ENCODE measurements at regions not wholly inside any gene's neighbourhood (a gene's known extent, or its start where the extent isn't known, plus 50 kb on each side); places are given as distances from the start of the nearest gene placed in this dataset.

- Histone ChIP-seq H3K36me3 (ENCODE audit: control insufficient read depth, insufficient read depth, low read length) (no peaks in the 10 kb centered on the region), H3K27ac (ENCODE audit: insufficient read depth, low read depth, low read length, poor library complexity, severe bottlenecking) (no peak overlapping the region), H3K9me3 (ENCODE audit: control insufficient read depth, low read length) (no peaks in the 10 kb centered on the region), H3K4me1 (ENCODE audit: control insufficient read depth, insufficient read depth, low read length) (peaks cover 4% of the 10 kb centered on the region), H3K4me3 (ENCODE audit: insufficient read depth, low read depth, low read length) (no peak overlapping the region), H3K27me3 (ENCODE audit: control insufficient read depth, insufficient read depth, low read length, poor library complexity, severe bottlenecking) (no peaks in the 10 kb centered on the region)
- 89 to 91% methylated on average over 3 of the region's 3 CpGs for WGBS, 2 experiments
Measured at GRCh38 chr5:57825031-57825686, 342.5 kb upstream of the ACTBL2 start.

- no peaks in the 10 kb centered on the region for H3K36me3 ChIP-seq (ENCODE audit: control insufficient read depth, insufficient read depth, low read length)
- H3K9me3 ChIP-seq (ENCODE audit: control insufficient read depth, low read length) = no peaks in the 10 kb centered on the region
- H3K27me3 ChIP-seq (ENCODE audit: control insufficient read depth, insufficient read depth, low read length, poor library complexity, severe bottlenecking) = no peaks in the 10 kb centered on the region
- no peak overlapping the region for H3K4me3 ChIP-seq (ENCODE audit: insufficient read depth, low read depth, low read length)
- H3K4me1 ChIP-seq (ENCODE audit: control insufficient read depth, insufficient read depth, low read length) = peaks cover 4% of the 10 kb centered on the region
- no peak overlapping the region for H3K27ac ChIP-seq (ENCODE audit: insufficient read depth, low read depth, low read length, poor library complexity, severe bottlenecking)
- 95 to 96% methylated on average over 2 of the region's 2 CpGs for WGBS, 2 experiments
Measured at GRCh38 chr5:57824623-57825022, 342.0 kb upstream of the ACTBL2 start.

GRCh38 chr5:57824047-57824446 is 341.4 kb upstream of the ACTBL2 start:
- no peaks in the 10 kb centered on the region for H3K27me3 ChIP-seq (ENCODE audit: control insufficient read depth, insufficient read depth, low read length, poor library complexity, severe bottlenecking)
- H3K36me3 ChIP-seq (ENCODE audit: control insufficient read depth, insufficient read depth, low read length) = no peaks in the 10 kb centered on the region
- H3K4me1 ChIP-seq (ENCODE audit: control insufficient read depth, insufficient read depth, low read length) = peaks cover 4% of the 10 kb centered on the region
- H3K9me3 ChIP-seq (ENCODE audit: control insufficient read depth, low read length) = no peaks in the 10 kb centered on the region
- H3K4me3 ChIP-seq (ENCODE audit: insufficient read depth, low read depth, low read length) = no peak overlapping the region
- H3K27ac ChIP-seq (ENCODE audit: insufficient read depth, low read depth, low read length, poor library complexity, severe bottlenecking) = no peak overlapping the region
- 83 to 96% methylated on average over 1 to 2 of the region's 2 CpGs for WGBS, 2 experiments

GRCh38 chr5:57822651-57823050 is 340.0 kb upstream of the ACTBL2 start:
- WGBS, 2 experiments = 80 to 94% methylated on average over 5 of the region's 5 CpGs
- H3K27ac ChIP-seq (ENCODE audit: insufficient read depth, low read depth, low read length, poor library complexity, severe bottlenecking) = no peak overlapping the region
- no peaks in the 10 kb centered on the region for H3K27me3 ChIP-seq (ENCODE audit: control insufficient read depth, insufficient read depth, low read length, poor library complexity, severe bottlenecking)

GRCh38 chr5:57818397-57818796 is 335.8 kb upstream of the ACTBL2 start:
- no peaks in the 10 kb centered on the region for H3K36me3 ChIP-seq (ENCODE audit: control insufficient read depth, insufficient read depth, low read length)
- H3K4me1 ChIP-seq (ENCODE audit: control insufficient read depth, insufficient read depth, low read length) = no peaks in the 10 kb centered on the region
- no peaks in the 10 kb centered on the region for H3K27me3 ChIP-seq (ENCODE audit: control insufficient read depth, insufficient read depth, low read length, poor library complexity, severe bottlenecking)
- no peak overlapping the region for H3K27ac ChIP-seq (ENCODE audit: insufficient read depth, low read depth, low read length, poor library complexity, severe bottlenecking)
- H3K9me3 ChIP-seq (ENCODE audit: control insufficient read depth, low read length) = no peaks in the 10 kb centered on the region
- H3K4me3 ChIP-seq (ENCODE audit: insufficient read depth, low read depth, low read length) = no peak overlapping the region

More at GRCh38 chr5:57822651-57823050, 340.0 kb upstream of the ACTBL2 start:
- Histone ChIP-seq H3K4me3 (ENCODE audit: insufficient read depth, low read depth, low read length) (no peak overlapping the region), H3K9me3 (ENCODE audit: control insufficient read depth, low read length) (no peaks in the 10 kb centered on the region), H3K36me3 (ENCODE audit: control insufficient read depth, insufficient read depth, low read length) (no peaks in the 10 kb centered on the region), H3K4me1 (ENCODE audit: control insufficient read depth, insufficient read depth, low read length) (peaks cover 4% of the 10 kb centered on the region)

- Histone ChIP-seq H3K4me1 (ENCODE audit: control insufficient read depth, insufficient read depth, low read length) (no peaks in the 10 kb centered on the region), H3K36me3 (ENCODE audit: control insufficient read depth, insufficient read depth, low read length) (no peaks in the 10 kb centered on the region), H3K9me3 (ENCODE audit: control insufficient read depth, low read length) (no peaks in the 10 kb centered on the region), H3K27ac (ENCODE audit: insufficient read depth, low read depth, low read length, poor library complexity, severe bottlenecking) (no peak overlapping the region), H3K4me3 (ENCODE audit: insufficient read depth, low read depth, low read length) (no peak overlapping the region), H3K27me3 (ENCODE audit: control insufficient read depth, insufficient read depth, low read length, poor library complexity, severe bottlenecking) (no peaks in the 10 kb centered on the region)
- 93 to 97% methylated on average over 3 of the region's 3 CpGs for WGBS, 2 experiments
Measured at GRCh38 chr5:57817924-57818323, 335.3 kb upstream of the ACTBL2 start.

GRCh38 chr5:57817001-57817453 is 334.4 kb upstream of the ACTBL2 start:
- no peaks in the 10 kb centered on the region for H3K9me3 ChIP-seq (ENCODE audit: control insufficient read depth, low read length)
- no peak overlapping the region for H3K4me3 ChIP-seq (ENCODE audit: insufficient read depth, low read depth, low read length)
- no peaks in the 10 kb centered on the region for H3K4me1 ChIP-seq (ENCODE audit: control insufficient read depth, insufficient read depth, low read length)
- 86 to 90% methylated on average over 2 of the region's 2 CpGs for WGBS, 2 experiments
- H3K36me3 ChIP-seq (ENCODE audit: control insufficient read depth, insufficient read depth, low read length) = no peaks in the 10 kb centered on the region
- H3K27ac ChIP-seq (ENCODE audit: insufficient read depth, low read depth, low read length, poor library complexity, severe bottlenecking) = no peak overlapping the region
- H3K27me3 ChIP-seq (ENCODE audit: control insufficient read depth, insufficient read depth, low read length, poor library complexity, severe bottlenecking) = no peaks in the 10 kb centered on the region

- H3K9me3 ChIP-seq (ENCODE audit: control insufficient read depth, low read length) = no peaks in the 10 kb centered on the region
Measured at GRCh38 chr5:57816108-57816507, 333.5 kb upstream of the ACTBL2 start.

GRCh38 chr5:57805732-57806131 is 323.1 kb upstream of the ACTBL2 start:
- WGBS, 2 experiments = 89% methylated on average over 1 of the region's 1 CpG
- Histone ChIP-seq H3K4me3 (ENCODE audit: insufficient read depth, low read depth, low read length) (no peak overlapping the region), H3K36me3 (ENCODE audit: control insufficient read depth, insufficient read depth, low read length) (no peaks in the 10 kb centered on the region), H3K27ac (ENCODE audit: insufficient read depth, low read depth, low read length, poor library complexity, severe bottlenecking) (no peak overlapping the region), H3K9me3 (ENCODE audit: control insufficient read depth, low read length) (no peaks in the 10 kb centered on the region), H3K4me1 (ENCODE audit: control insufficient read depth, insufficient read depth, low read length) (no peaks in the 10 kb centered on the region), H3K27me3 (ENCODE audit: control insufficient read depth, insufficient read depth, low read length, poor library complexity, severe bottlenecking) (no peaks in the 10 kb centered on the region)

More at GRCh38 chr5:57816108-57816507, 333.5 kb upstream of the ACTBL2 start:
- Histone ChIP-seq H3K4me3 (ENCODE audit: insufficient read depth, low read depth, low read length) (no peak overlapping the region), H3K27ac (ENCODE audit: insufficient read depth, low read depth, low read length, poor library complexity, severe bottlenecking) (no peak overlapping the region), H3K4me1 (ENCODE audit: control insufficient read depth, insufficient read depth, low read length) (no peaks in the 10 kb centered on the region), H3K36me3 (ENCODE audit: control insufficient read depth, insufficient read depth, low read length) (no peaks in the 10 kb centered on the region), H3K27me3 (ENCODE audit: control insufficient read depth, insufficient read depth, low read length, poor library complexity, severe bottlenecking) (no peaks in the 10 kb centered on the region)

GRCh38 chr5:57805170-57805569 is 322.6 kb upstream of the ACTBL2 start:
- no peaks in the 10 kb centered on the region for H3K9me3 ChIP-seq (ENCODE audit: control insufficient read depth, low read length)
- H3K4me3 ChIP-seq (ENCODE audit: insufficient read depth, low read depth, low read length) = no peak overlapping the region
- H3K4me1 ChIP-seq (ENCODE audit: control insufficient read depth, insufficient read depth, low read length) = no peaks in the 10 kb centered on the region
- H3K27me3 ChIP-seq (ENCODE audit: control insufficient read depth, insufficient read depth, low read length, poor library complexity, severe bottlenecking) = no peaks in the 10 kb centered on the region
- no peak overlapping the region for H3K27ac ChIP-seq (ENCODE audit: insufficient read depth, low read depth, low read length, poor library complexity, severe bottlenecking)
- H3K36me3 ChIP-seq (ENCODE audit: control insufficient read depth, insufficient read depth, low read length) = no peaks in the 10 kb centered on the region

- H3K27ac ChIP-seq (ENCODE audit: insufficient read depth, low read depth, low read length, poor library complexity, severe bottlenecking) = no peak overlapping the region
- H3K4me1 ChIP-seq (ENCODE audit: control insufficient read depth, insufficient read depth, low read length) = no peaks in the 10 kb centered on the region
- WGBS, 2 experiments = 90 to 97% methylated on average over 1 of the region's 1 CpG
- no peaks in the 10 kb centered on the region for H3K9me3 ChIP-seq (ENCODE audit: control insufficient read depth, low read length)
- H3K4me3 ChIP-seq (ENCODE audit: insufficient read depth, low read depth, low read length) = no peak overlapping the region
- H3K36me3 ChIP-seq (ENCODE audit: control insufficient read depth, insufficient read depth, low read length) = no peaks in the 10 kb centered on the region
- H3K27me3 ChIP-seq (ENCODE audit: control insufficient read depth, insufficient read depth, low read length, poor library complexity, severe bottlenecking) = no peaks in the 10 kb centered on the region
Measured at GRCh38 chr5:57804505-57804904, 321.9 kb upstream of the ACTBL2 start.

All from ectodermal cell (in vitro differentiated cells).